C1 segment of cervical spinal cord (tissue), 14 donors: ENCODE measurements at regions not wholly inside any gene's neighbourhood (a gene's known extent, or its start where the extent isn't known, plus 50 kb on each side); places are given as distances from the start of the nearest gene placed in this dataset.

Experiments
- DNase-seq, 14 donors: peaks; one replicate each; lab custom pipeline; 2025; lab: John Stamatoyannopoulos, UW

DNA sequence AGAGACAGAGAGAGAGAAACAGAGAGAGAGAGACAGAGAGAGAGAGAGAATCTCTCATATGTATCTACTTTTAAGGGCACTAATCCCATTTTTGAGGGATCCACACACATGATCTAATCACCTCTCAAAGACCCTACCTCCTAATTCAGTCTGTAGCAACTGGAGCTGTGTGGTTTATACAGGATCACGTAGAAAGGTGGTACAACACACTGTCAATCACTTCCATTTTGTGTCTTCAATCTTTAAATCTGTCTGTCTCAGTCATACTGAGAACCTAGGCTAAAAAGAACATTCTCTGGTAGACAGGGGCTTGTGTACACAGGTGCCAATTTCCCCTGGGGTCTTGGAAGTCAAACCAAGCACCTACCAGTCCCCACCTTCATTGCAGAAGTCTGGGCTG is 229.9 kb downstream of the TGFB2 start:
- no peak for DNase-seq

- DNase-seq = no peak
Measured at GRCh38 chr1:218575856-218576255, 230.7 kb downstream of the TGFB2 start.

GRCh38 chr1:218582646-218583045 is 237.5 kb downstream of the TGFB2 start:
- DNase-seq = no peak

GRCh38 chr1:218584418-218585155 is 239.5 kb downstream of the TGFB2 start:
- DNase-seq = no peak

- no peak for DNase-seq
Measured at GRCh38 chr1:218585511-218586184, 240.5 kb downstream of the TGFB2 start.

DNA sequence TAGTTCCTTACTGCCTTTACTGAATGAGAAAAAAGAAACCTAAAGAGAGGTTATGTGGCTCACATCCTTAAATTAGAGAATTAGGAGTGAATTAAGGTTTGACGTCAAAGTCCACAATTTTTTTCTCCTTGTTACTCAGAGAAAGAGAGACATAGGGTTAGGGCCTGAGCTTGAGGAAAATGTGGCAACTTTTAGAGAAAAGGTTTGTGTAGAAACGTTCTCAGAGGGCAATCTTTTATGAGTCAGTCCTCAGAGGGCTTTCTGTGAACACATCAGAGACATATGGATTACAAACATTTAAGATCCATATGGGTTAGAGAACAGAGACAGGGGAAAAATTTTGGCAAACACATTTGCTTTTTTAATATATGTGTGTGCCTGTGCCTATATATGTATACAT is 242.8 kb downstream of the TGFB2 start:
- DNase-seq = no peak

DNA sequence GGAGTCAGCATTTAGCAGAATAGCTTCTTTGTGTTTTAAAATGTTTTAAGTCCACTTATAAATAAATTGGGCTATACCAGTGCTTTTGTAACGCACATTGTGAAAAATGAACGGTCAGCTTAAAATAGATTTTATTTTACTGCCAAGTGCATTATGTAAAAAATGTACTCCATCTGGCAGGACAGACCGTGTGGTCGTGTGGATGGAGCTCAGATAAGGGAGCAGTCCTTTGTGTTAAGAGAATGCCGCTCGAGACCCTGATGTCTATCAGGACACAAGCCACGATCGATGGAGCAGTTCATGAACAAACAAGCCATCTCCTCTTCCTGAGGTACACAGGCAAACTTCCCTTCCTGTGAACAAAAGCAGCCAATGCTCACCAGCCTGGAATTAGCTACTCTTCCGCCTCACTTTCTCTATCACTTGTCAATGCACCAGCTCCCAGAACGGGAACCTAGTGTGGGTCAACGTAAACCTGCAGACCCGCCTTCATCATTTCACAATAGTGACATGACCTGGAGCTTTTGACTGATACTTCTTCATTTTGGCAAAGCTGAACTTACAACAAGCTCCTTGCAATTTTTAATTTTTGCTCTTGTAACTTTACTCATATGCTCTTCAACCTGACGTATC is 243.5 kb downstream of the TGFB2 start:
- DNase-seq = no peak

- DNase-seq = no peak
Measured at GRCh38 chr1:218589487-218589886, 244.4 kb downstream of the TGFB2 start.

- DNase-seq = no peak
Measured at GRCh38 chr1:218591966-218592365, 246.8 kb downstream of the TGFB2 start.

DNA sequence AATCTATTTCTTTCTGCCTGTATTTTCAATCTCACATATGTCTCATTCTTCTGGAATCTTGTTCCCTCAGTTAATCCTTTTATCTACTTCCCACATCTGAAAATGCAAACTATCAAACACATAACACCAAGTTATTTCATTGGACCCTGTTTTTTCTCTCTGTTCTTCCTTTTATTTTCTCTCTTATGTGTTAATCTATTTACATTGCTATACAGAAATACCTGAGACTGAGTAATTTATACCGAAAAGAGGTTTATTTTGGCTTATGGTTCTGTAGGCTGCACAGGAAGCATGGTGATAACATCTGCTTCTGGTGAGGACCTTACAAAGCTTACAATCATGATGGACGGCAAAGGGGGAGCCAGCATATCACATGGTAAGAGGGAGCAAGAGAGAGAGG is 247.6 kb downstream of the TGFB2 start:
- no peak for DNase-seq

DNA sequence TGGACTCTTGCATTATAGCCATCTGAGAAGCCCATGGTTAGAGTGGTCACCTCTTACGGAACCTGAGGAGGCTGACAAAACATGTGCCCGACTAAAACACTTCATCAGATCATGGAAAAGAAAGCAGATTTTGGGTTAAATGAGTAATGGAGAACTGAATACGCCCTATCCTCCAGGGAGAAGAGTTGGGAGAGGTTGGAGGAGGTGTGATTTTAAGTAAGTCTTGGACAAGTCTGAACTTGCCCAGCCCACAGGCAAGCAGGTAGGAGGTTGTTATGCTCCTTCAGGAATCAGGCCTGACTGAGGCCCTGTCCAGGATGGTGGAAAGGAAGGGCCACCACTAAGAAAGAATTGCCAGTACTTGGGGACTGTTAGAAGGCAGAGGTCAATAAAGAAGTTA is 255.8 kb downstream of the TGFB2 start:
- DNase-seq = no peak

DNA sequence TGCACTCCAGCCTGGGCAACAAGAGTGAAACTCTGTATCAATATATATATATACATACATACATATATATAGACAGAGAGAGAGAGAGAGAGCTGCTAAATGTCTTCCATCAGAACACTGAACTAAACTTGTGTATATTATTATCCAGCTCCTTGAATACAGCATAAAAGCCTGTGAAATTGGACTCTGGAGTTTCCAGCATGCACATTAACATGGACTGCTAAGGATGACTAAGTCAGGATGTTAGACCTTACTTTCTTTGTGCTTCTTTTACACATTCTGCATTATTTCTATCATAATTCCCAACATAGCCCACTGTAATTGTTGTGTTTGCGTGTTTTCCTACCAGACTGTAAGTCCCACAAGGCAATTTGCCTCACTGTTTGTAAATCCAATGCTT is 259.1 kb downstream of the TGFB2 start:
- DNase-seq = no peak

GRCh38 chr1:218611916-218612585 is 266.9 kb downstream of the TGFB2 start:
- DNase-seq = no peak

DNA sequence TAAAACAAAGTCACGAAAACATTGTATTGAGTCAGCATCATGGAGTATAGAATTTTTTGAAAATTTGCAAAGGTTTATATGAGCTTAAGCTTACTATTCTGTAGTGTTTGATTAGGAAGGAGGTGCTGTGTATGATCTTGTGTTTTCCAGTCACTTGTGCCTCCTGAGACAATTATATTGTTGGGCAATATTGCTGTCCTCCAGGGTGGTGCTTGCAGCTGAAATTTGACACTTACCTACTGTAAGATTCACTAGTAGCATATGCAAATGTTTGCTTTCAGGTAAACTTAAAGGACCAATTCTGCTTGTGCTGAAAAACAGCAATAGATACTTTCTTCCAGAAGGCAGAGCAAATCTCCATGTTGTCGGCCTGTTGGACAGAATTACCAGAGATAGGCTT is 268.0 kb downstream of the TGFB2 start:
- DNase-seq = no peak

DNA sequence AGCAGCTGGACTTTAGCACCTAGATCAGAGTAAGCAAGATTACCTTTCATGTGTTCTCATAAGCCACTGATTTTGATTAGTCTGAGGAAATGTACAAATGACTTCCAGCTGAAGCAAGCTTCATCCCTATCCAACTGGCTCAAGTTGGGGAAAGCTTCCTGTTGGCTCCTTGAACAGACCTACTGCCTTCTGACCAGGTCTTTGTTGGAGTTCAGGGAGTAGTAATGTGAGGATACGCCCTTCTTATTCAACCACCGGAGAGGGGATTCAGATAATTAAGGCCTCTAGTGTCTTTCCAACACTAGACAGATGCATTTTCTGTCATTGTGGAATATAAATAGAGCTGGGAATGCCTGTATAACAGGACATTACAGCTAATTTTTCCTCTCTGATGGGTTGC is 268.9 kb downstream of the TGFB2 start:
- DNase-seq = no peak

- DNase-seq = no peak
Measured at GRCh38 chr1:218616681-218617080, 271.5 kb downstream of the TGFB2 start.

GRCh38 chr1:218617986-218618385 is 272.9 kb downstream of the TGFB2 start:
- DNase-seq = no peak

GRCh38 chr1:218620956-218621355 is 275.8 kb downstream of the TGFB2 start:
- no peak for DNase-seq

- no peak for DNase-seq
Measured at GRCh38 chr1:218624052-218624451, 278.9 kb downstream of the TGFB2 start.

DNA sequence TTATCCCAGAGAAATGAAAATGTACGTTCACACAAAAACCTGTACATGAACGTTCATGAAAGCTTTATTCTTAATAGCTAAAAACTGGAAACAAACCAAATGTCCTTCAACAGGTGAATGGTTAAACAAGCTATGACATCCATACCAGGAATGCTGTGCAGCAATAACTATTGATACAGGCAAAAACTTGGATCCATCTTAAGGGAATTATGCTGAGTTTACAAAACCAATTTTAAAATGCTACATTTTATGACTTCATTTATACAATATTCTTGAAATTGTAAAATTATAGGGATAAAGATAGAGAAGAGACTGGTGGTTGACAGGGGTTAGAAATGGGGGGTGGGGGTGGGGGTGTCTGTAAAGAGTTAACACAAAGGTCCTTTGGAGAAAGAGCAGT is 280.3 kb downstream of the TGFB2 start:
- DNase-seq = no peak

- no peak for DNase-seq
Measured at GRCh38 chr1:218633238-218633988, 288.3 kb downstream of the TGFB2 start.

DNA sequence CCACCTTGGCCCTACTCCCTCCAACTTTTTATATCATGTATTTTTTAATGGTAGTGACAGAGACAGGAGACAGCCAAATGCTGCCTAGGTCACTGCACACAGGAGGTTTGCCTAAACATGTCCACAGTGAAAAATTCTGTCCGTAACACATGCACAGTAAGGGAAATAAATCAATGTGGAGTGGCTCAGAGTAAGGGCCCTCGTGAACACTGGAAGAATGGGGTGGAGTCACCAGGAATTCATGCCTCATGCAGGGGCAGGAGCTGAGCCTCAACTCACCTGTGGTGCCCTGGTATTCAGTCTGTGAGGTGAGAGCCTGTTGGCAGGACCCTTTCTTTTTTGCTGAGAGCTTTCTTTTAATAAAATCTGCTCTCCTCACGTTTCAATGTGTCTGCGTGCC is 289.1 kb downstream of the TGFB2 start:
- DNase-seq = no peak
